NCI-H446 (cell line): ENCODE measurements at regions not wholly inside any gene's neighbourhood (a gene's known extent, or its start where the extent isn't known, plus 50 kb on each side); places are given as distances from the start of the nearest gene placed in this dataset.
A peak's percentile ranks its signal among the peaks of the same experiment; 100 is the strongest.

ENCODE experiments used
- DNase-seq, 2 experiments: peaks; one replicate each; lab custom pipeline; 2025; lab: John Stamatoyannopoulos, UW

- DNase-seq = no peak
Observed at GRCh38 chr9:121569266-121569648, 69.6 kb upstream of the GGTA1 start.

GRCh38 chr9:121572581-121572980 is 72.9 kb upstream of the GGTA1 start:
- no peak for DNase-seq

- DNase-seq = no peak
Observed at GRCh38 chr9:121573717-121574485, 74.3 kb upstream of the GGTA1 start.

- no peak for DNase-seq
Observed at GRCh38 chr9:121574774-121575519, 75.3 kb upstream of the GGTA1 start.

GRCh38 chr9:121576281-121577075 is 75.0 kb upstream of the DAB2IP start:
- DNase-seq = no peak

GRCh38 chr9:121577166-121577565 is 74.3 kb upstream of the DAB2IP start:
- no peak for DNase-seq

- no peak for DNase-seq
Observed at GRCh38 chr9:121577572-121577971, 73.9 kb upstream of the DAB2IP start.

GRCh38 chr9:121581786-121582600 is 69.4 kb upstream of the DAB2IP start:
- no peak for DNase-seq

GRCh38 chr9:121582641-121583040 is 68.8 kb upstream of the DAB2IP start:
- DNase-seq = no peak

- no peak for DNase-seq
Observed at GRCh38 chr9:121584421-121584820, 67.0 kb upstream of the DAB2IP start.

GRCh38 chr9:121587863-121588262 is 63.6 kb upstream of the DAB2IP start:
- DNase-seq = no peak

GRCh38 chr9:121589986-121590385 is 61.4 kb upstream of the DAB2IP start:
- DNase-seq = no peak

- no peak for DNase-seq
Observed at GRCh38 chr9:121592265-121592664, 59.2 kb upstream of the DAB2IP start.

GRCh38 chr9:121593066-121593465 is 58.4 kb upstream of the DAB2IP start:
- DNase-seq = no peak

- DNase-seq = no peak
Observed at GRCh38 chr9:121596515-121596914, 54.9 kb upstream of the DAB2IP start.

- DNase-seq = no peak
Observed at GRCh38 chr9:121597698-121598166, 53.7 kb upstream of the DAB2IP start.

GRCh38 chr9:121598167-121598964 is 53.1 kb upstream of the DAB2IP start:
- DNase-seq = no peak

- DNase-seq = peak in 1 of 2 experiments; percentile 22
Observed at GRCh38 chr9:121598965-121599871, 52.2 kb upstream of the DAB2IP start.

- DNase-seq = no peak
Observed at GRCh38 chr9:121599872-121600585, 51.4 kb upstream of the DAB2IP start.
